Neural progenitor cell (in vitro differentiated cells): ENCODE measurements at regions not wholly inside any gene's neighbourhood (a gene's known extent, or its start where the extent isn't known, plus 50 kb on each side); places are given as distances from the start of the nearest gene placed in this dataset.
A peak's percentile ranks its signal among the peaks of the same experiment; 100 is the strongest.

Source experiments
- DNase-seq: peaks from one replicate; pipeline ENCODE4 v3.0.0-alpha.2; 2016; ENCODE audit warnings: low spot score
- H2AFZ ChIP-seq: fragments of 200-600 bp; sonication (generic); replicated peaks from 2 replicates; pipeline ENCODE4 v1.6.1; 2016; ENCODE audit warnings: antibody characterized with exemption
- H3F3A ChIP-seq: fragments of 200-600 bp; sonication (generic); 2 replicates; pipeline ENCODE4 v1.6.1; 2016; ENCODE audit warnings: antibody characterized with exemption, low read depth
- H3K27ac ChIP-seq: fragments of 200-600 bp; sonication (generic); 2 replicates; pipeline ENCODE4 v1.5.1; 2016; ENCODE audit warnings: mild to moderate bottlenecking
- H3K27me3 ChIP-seq: fragments of 200-600 bp; sonication (generic); 2 replicates; pipeline ENCODE4 v1.6.1; 2016; ENCODE audit warnings: mild to moderate bottlenecking, moderate library complexity
- H3K36me3 ChIP-seq: fragments of 200-600 bp; sonication (generic); 2 replicates; pipeline ENCODE4 v1.5.1; 2016
- H3K4me1 ChIP-seq: fragments of 200-600 bp; sonication (generic); 2 replicates; pipeline ENCODE4 v1.6.1; 2016; ENCODE audit warnings: mixed run types
- H3K4me2 ChIP-seq: fragments of 200-600 bp; sonication (generic); 2 replicates; pipeline ENCODE4 v1.6.1; 2016
- H3K4me3 ChIP-seq: fragments of 200-600 bp; sonication (generic); 2 replicates; pipeline ENCODE4 v1.5.1; 2016
- H3K79me2 ChIP-seq: fragments of 200-600 bp; sonication (generic); 2 replicates; pipeline ENCODE4 v1.6.1; 2016; ENCODE audit warnings: low read depth
- H3K9ac ChIP-seq: fragments of 200-600 bp; sonication (generic); 2 replicates; pipeline ENCODE4 v1.6.1; 2016
- H3K9me3 ChIP-seq: fragments of 200-600 bp; sonication (generic); 2 replicates; pipeline ENCODE4 v1.5.1; 2016; ENCODE audit warnings: low read depth
- H4K20me1 ChIP-seq: fragments of 200-600 bp; sonication (generic); 2 replicates; pipeline ENCODE4 v1.6.1; 2016; ENCODE audit warnings: low read depth
- H3K27ac Mint-ChIP-seq: 3 replicates; pipeline ENCODE4 v1.8.0; 2021; ENCODE audit warnings: mixed read lengths
- H3K27me3 Mint-ChIP-seq: 2 replicates; pipeline ENCODE4 v1.8.0; 2022; ENCODE audit warnings: low read depth, mild to moderate bottlenecking, inconsistent platforms, moderate library complexity, mixed read lengths; ENCODE audit not compliant: insufficient read depth
- H3K36me3 Mint-ChIP-seq: 3 replicates; pipeline ENCODE4 v1.8.0; 2021; ENCODE audit warnings: mixed read lengths
- H3K4me1 Mint-ChIP-seq: 3 replicates; pipeline ENCODE4 v1.8.0; 2021; ENCODE audit warnings: mixed read lengths
- H3K4me3 Mint-ChIP-seq: 3 replicates; pipeline ENCODE4 v1.8.0; 2021; ENCODE audit warnings: mild to moderate bottlenecking, moderate library complexity, mixed read lengths
- H3K9me3 Mint-ChIP-seq: 3 replicates; pipeline ENCODE4 v1.8.0; 2020; ENCODE audit warnings: mixed read lengths
- EZH2 ChIP-seq: fragments of 200-600 bp; sonication (generic); IDR thresholded peaks from 2 replicates; pipeline ENCODE4 v1.6.1; 2017; ENCODE audit warnings: antibody characterized with exemption, mild to moderate bottlenecking, moderate library complexity
- EZH2phosphoT487 ChIP-seq: fragments of 200-600 bp; sonication (generic); IDR thresholded peaks from 2 replicates; pipeline ENCODE4 v1.6.1; 2017; ENCODE audit warnings: antibody characterized with exemption
- TF ChIP-seq, protein P1 (sequence below): fragments of 200-600 bp; sonication (generic); IDR thresholded peaks from 2 replicates; pipeline ENCODE4 v1.5.1; 2017; ENCODE audit warnings: antibody characterized with exemption, mild to moderate bottlenecking

DNA sequence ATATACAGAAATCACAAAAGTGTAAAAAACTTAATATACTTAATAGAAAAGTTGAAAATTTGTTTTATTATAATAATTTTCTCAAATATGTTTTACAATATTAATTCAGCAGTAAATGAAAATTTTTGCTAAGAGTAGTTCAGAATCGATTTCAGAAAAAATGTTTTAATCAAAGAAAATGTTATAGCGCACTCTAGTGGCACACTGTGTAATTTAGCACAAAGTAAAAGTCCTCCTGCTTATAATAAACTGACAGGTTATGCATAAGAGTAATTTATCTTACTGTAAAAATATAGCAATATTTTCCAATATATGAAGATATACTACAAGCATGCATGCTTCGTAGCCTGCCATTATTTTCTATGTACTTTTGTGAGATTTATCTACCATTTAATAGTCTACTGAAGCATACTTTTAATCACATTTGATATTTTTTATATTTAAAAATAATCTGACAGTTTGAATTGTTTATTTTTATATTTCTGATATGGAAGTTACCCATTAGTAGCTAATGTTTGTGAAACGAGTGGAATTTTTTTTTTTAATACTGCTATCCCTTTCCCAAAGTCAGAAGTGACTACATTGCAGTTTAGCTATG is 217.9 kb upstream of the KLHL4 start:
- H3K36me3 Mint-ChIP-seq = no peaks in the 10 kb centered on the region
- Histone ChIP-seq H4K20me1 (no peaks in the 10 kb centered on the region), H3K79me2 (no peaks in the 10 kb centered on the region), H3K4me3 (no peak overlapping the region), H3K27ac (no peak overlapping the region), H3K27me3 (no peaks in the 10 kb centered on the region), H3K9me3 (no peaks in the 10 kb centered on the region), H3K9ac (no peak overlapping the region), H2AFZ (no peak overlapping the region), H3F3A (no peaks in the 10 kb centered on the region), H3K36me3 (no peaks in the 10 kb centered on the region), H3K4me1 (no peaks in the 10 kb centered on the region), H3K4me2 (no peak overlapping the region)
- H3K4me3 Mint-ChIP-seq = no peak overlapping the region
- no peaks in the 10 kb centered on the region for H3K27me3 Mint-ChIP-seq
- no peaks in the 10 kb centered on the region for H3K9me3 Mint-ChIP-seq
- no peaks in the 10 kb centered on the region for H3K4me1 Mint-ChIP-seq
- TF ChIP-seq, protein P1, sequence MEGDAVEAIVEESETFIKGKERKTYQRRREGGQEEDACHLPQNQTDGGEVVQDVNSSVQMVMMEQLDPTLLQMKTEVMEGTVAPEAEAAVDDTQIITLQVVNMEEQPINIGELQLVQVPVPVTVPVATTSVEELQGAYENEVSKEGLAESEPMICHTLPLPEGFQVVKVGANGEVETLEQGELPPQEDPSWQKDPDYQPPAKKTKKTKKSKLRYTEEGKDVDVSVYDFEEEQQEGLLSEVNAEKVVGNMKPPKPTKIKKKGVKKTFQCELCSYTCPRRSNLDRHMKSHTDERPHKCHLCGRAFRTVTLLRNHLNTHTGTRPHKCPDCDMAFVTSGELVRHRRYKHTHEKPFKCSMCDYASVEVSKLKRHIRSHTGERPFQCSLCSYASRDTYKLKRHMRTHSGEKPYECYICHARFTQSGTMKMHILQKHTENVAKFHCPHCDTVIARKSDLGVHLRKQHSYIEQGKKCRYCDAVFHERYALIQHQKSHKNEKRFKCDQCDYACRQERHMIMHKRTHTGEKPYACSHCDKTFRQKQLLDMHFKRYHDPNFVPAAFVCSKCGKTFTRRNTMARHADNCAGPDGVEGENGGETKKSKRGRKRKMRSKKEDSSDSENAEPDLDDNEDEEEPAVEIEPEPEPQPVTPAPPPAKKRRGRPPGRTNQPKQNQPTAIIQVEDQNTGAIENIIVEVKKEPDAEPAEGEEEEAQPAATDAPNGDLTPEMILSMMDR = peak; percentile 74
- TF ChIP-seq EZH2phosphoT487 (no peak), EZH2 (no peak)
- H3K27ac Mint-ChIP-seq = no peak overlapping the region
- peak; percentile 19 for DNase-seq

DNA sequence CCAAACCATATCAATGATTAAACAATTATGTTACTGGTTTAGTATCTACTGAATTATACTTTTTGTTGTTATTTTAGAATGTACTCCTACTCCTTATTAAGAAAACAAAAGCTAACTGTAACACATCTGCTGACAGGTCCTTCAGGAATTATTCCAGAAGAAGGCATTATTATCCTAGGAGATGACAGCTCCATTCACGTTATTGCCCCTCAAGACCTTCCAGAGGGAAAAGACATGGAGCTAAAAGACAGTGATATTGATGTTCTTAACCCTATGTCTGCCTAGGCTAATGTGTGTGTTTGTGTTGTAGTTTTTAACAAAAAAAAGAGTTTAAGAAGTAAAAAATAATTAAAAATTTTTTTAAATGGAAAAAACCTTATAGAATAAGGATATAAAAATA is 206.8 kb upstream of the KLHL4 start:
- Histone ChIP-seq H3K27me3 (no peaks in the 10 kb centered on the region), H3F3A (no peaks in the 10 kb centered on the region), H3K36me3 (no peaks in the 10 kb centered on the region), H3K4me1 (no peaks in the 10 kb centered on the region), H3K4me3 (no peak overlapping the region), H2AFZ (no peak overlapping the region), H3K9ac (no peak overlapping the region), H3K79me2 (no peaks in the 10 kb centered on the region), H4K20me1 (no peaks in the 10 kb centered on the region), H3K27ac (no peak overlapping the region), H3K9me3 (no peaks in the 10 kb centered on the region), H3K4me2 (no peak overlapping the region)
- H3K4me3 Mint-ChIP-seq = no peak overlapping the region
- H3K36me3 Mint-ChIP-seq = no peaks in the 10 kb centered on the region
- no peaks in the 10 kb centered on the region for H3K27me3 Mint-ChIP-seq
- no peak for DNase-seq
- no peaks in the 10 kb centered on the region for H3K4me1 Mint-ChIP-seq
- no peak overlapping the region for H3K27ac Mint-ChIP-seq
- peaks cover 2% of the 10 kb centered on the region for H3K9me3 Mint-ChIP-seq
- TF ChIP-seq, protein P1 = no peak
- no peak for TF ChIP-seq EZH2phosphoT487
- TF ChIP-seq EZH2 = no peak

DNA sequence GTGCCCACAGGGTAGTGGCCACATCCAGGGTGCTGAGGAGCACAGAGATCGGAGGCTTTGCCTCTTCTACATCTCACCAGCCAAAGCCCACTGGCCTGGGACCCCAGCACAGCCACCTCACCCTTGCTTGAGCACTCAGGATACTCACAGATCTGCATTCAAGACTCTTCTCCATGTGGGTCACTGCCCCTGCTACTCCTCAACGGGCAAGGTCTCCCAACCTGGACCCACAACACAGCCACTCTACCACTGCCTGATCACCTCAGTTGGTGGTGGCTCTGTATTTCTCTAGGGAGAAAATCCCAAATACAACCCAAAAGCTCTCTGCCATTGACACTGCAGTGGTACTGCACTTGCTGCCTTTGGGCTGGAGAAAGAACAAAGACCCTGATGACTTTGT is 190.3 kb upstream of the KLHL4 start:
- no peaks in the 10 kb centered on the region for H3K36me3 Mint-ChIP-seq
- no peaks in the 10 kb centered on the region for H3K4me1 ChIP-seq
- DNase-seq = no peak
- H3K27me3 Mint-ChIP-seq = no peaks in the 10 kb centered on the region
- H3K9me3 Mint-ChIP-seq = no peaks in the 10 kb centered on the region
- TF ChIP-seq, protein P1 = no peak
- TF ChIP-seq EZH2phosphoT487 = no peak
- no peak for TF ChIP-seq EZH2
- no peaks in the 10 kb centered on the region for H3K36me3 ChIP-seq
- H3K27me3 ChIP-seq = no peaks in the 10 kb centered on the region
- no peaks in the 10 kb centered on the region for H3F3A ChIP-seq
- no peak overlapping the region for H3K4me3 ChIP-seq
- H3K9me3 ChIP-seq = peaks cover 3% of the 10 kb centered on the region
- H2AFZ ChIP-seq = no peak overlapping the region
- H3K4me1 Mint-ChIP-seq = no peaks in the 10 kb centered on the region
- no peak overlapping the region for H3K27ac Mint-ChIP-seq
- H3K9ac ChIP-seq = no peak overlapping the region
- no peak overlapping the region for H3K4me2 ChIP-seq
- no peaks in the 10 kb centered on the region for H4K20me1 ChIP-seq
- H3K4me3 Mint-ChIP-seq = no peak overlapping the region
- no peaks in the 10 kb centered on the region for H3K79me2 ChIP-seq
- no peak overlapping the region for H3K27ac ChIP-seq
